HEK293 (cell line): ENCODE measurements at regions not wholly inside any gene's neighbourhood (a gene's known extent, or its start where the extent isn't known, plus 50 kb on each side); places are given as distances from the start of the nearest gene placed in this dataset.

Source experiments
- CTCF ChIA-PET: fragments of 350-600 bp; formaldehyde crosslinking; extraction: SDS; loops from one replicate; lab custom pipeline; 2021; ENCODE audit warnings: antibody characterized with exemption; lab: Yijun Ruan, JAX
- POLR2A ChIA-PET: fragments of 300-600 bp; formaldehyde crosslinking; extraction: SDS; loops from one replicate; lab custom pipeline; 2020; ENCODE audit warnings: antibody characterized with exemption, inconsistent platforms; lab: Yijun Ruan, JAX
- H3K27ac ChIP-seq: fragments of 200-500 bp; sonication (Bioruptor generic); 2 replicates; pipeline ENCODE4 v1.5.1; 2014; ENCODE audit warnings: low read depth, low read length, control low read depth, inconsistent platforms; ENCODE audit errors: extremely low read depth
- H3K36me3 ChIP-seq, 2 experiments: fragments of 200-500 bp in 1 of 2; sonication (Bioruptor generic) in 1 of 2; 1 replicate in 1 of 2; 2 replicates in 1 of 2; pipeline ENCODE4 v1.5.1; 2014 to 2017; ENCODE audit warnings: inconsistent platforms in 2 of 2, low read length in 2 of 2; ENCODE audit not compliant: control insufficient read depth in 2 of 2, insufficient read depth in 1 of 2
- H3K4me1 ChIP-seq: fragments of 200-500 bp; sonication (Bioruptor generic); 2 replicates; pipeline ENCODE4 v1.5.1; 2014; ENCODE audit warnings: mild to moderate bottlenecking, low read length, inconsistent platforms; ENCODE audit not compliant: control insufficient read depth, insufficient read depth
- H3K4me3 ChIP-seq: 2 replicates; pipeline ENCODE4 v1.5.1; 2011; ENCODE audit warnings: low read depth, mild to moderate bottlenecking, control low read depth, low read length, moderate library complexity
- H3K9me3 ChIP-seq: fragments of 200-500 bp; sonication (Bioruptor generic); 2 replicates; pipeline ENCODE4 v1.5.1; 2014; ENCODE audit warnings: low read depth, low read length, inconsistent platforms; ENCODE audit not compliant: control insufficient read depth, insufficient read depth
- AEBP2 ChIP-seq: fragments of 450-650 bp; formaldehyde crosslinking; IDR thresholded peaks from 2 replicates; pipeline ENCODE4 v1.5.1; 2016; ENCODE audit warnings: missing biosample characterization, missing genetic modification characterization, borderline replicate concordance
- FEZF1 ChIP-seq: fragments of 450-650 bp; formaldehyde crosslinking; IDR thresholded peaks from 2 replicates; pipeline ENCODE4 v1.5.1; 2016; ENCODE audit warnings: missing biosample characterization, missing genetic modification characterization
- GLI2 ChIP-seq: fragments of 450-650 bp; formaldehyde crosslinking; IDR thresholded peaks from 2 replicates; pipeline ENCODE4; 2017; ENCODE audit warnings: missing biosample characterization, missing genetic modification characterization, low read depth, borderline replicate concordance
- GLIS1 ChIP-seq: fragments of 450-650 bp; formaldehyde crosslinking; IDR thresholded peaks from 2 replicates; pipeline ENCODE4 v1.5.1; 2016; ENCODE audit warnings: missing biosample characterization, missing genetic modification characterization
- IKZF3 ChIP-seq: fragments of 450-650 bp; IDR thresholded peaks from 2 replicates; pipeline ENCODE4 v1.5.0; 2018; ENCODE audit warnings: missing biosample characterization, mild to moderate bottlenecking, missing genetic modification characterization, moderate library complexity
- KLF7 ChIP-seq: fragments of 450-650 bp; formaldehyde crosslinking; IDR thresholded peaks from 2 replicates; pipeline ENCODE4 v1.5.1; 2016; ENCODE audit warnings: missing biosample characterization, missing genetic modification characterization, borderline replicate concordance
- OSR2 ChIP-seq: fragments of 450-650 bp; formaldehyde crosslinking; IDR thresholded peaks from 2 replicates; pipeline ENCODE4 v1.5.1; 2016; ENCODE audit warnings: missing biosample characterization, missing genetic modification characterization
- OVOL3 ChIP-seq: fragments of 450-650 bp; formaldehyde crosslinking; IDR thresholded peaks from 2 replicates; pipeline ENCODE4 v1.5.1; 2016; ENCODE audit warnings: missing biosample characterization, missing genetic modification characterization
- PRDM10 ChIP-seq: fragments of 450-650 bp; formaldehyde crosslinking; IDR thresholded peaks from 2 replicates; pipeline ENCODE4 v1.5.1; 2016; ENCODE audit warnings: missing biosample characterization, missing genetic modification characterization
- PRDM6 ChIP-seq: fragments of 450-650 bp; formaldehyde crosslinking; IDR thresholded peaks from 2 replicates; pipeline ENCODE4 v1.5.1; 2017; ENCODE audit warnings: missing biosample characterization, missing genetic modification characterization
- SALL2 ChIP-seq: fragments of 450-650 bp; formaldehyde crosslinking; IDR thresholded peaks from 2 replicates; pipeline ENCODE4 v1.5.0; 2017; ENCODE audit warnings: missing biosample characterization, mild to moderate bottlenecking, missing genetic modification characterization, borderline replicate concordance
- SP2 ChIP-seq: fragments of 450-650 bp; formaldehyde crosslinking; IDR thresholded peaks from 2 replicates; pipeline ENCODE4 v1.5.1; 2016; ENCODE audit warnings: missing biosample characterization, missing genetic modification characterization
- SP7 ChIP-seq: fragments of 450-650 bp; formaldehyde crosslinking; IDR thresholded peaks from 2 replicates; pipeline ENCODE4 v1.5.1; 2016; ENCODE audit warnings: missing biosample characterization, missing genetic modification characterization
- WT1 ChIP-seq: fragments of 450-650 bp; formaldehyde crosslinking; IDR thresholded peaks from 2 replicates; pipeline ENCODE4 v1.5.1; 2016; ENCODE audit warnings: missing biosample characterization, missing genetic modification characterization
- ZBTB20 ChIP-seq: fragments of 450-650 bp; formaldehyde crosslinking; IDR thresholded peaks from 2 replicates; pipeline ENCODE4 v1.5.1; 2016; ENCODE audit warnings: missing biosample characterization, missing genetic modification characterization
- ZBTB44 ChIP-seq: fragments of 450-650 bp; IDR thresholded peaks from 2 replicates; pipeline ENCODE4 v1.5.1; 2018; ENCODE audit warnings: missing biosample characterization, mild to moderate bottlenecking, missing genetic modification characterization
- ZBTB6 ChIP-seq: fragments of 450-650 bp; formaldehyde crosslinking; IDR thresholded peaks from 2 replicates; pipeline ENCODE4 v1.5.1; 2017; ENCODE audit warnings: missing biosample characterization, missing genetic modification characterization
- ZBTB8A ChIP-seq: fragments of 450-650 bp; formaldehyde crosslinking; IDR thresholded peaks from 2 replicates; pipeline ENCODE4 v1.5.1; 2016; ENCODE audit warnings: missing biosample characterization, missing genetic modification characterization
- ZFHX2 ChIP-seq: fragments of 450-650 bp; formaldehyde crosslinking; conservative IDR thresholded peaks from 2 replicates; pipeline ENCODE4 v1.5.1; 2016; ENCODE audit warnings: missing biosample characterization, missing genetic modification characterization
- ZFP41 ChIP-seq: fragments of 450-650 bp; formaldehyde crosslinking; IDR thresholded peaks from 2 replicates; pipeline ENCODE4 v1.5.1; 2016; ENCODE audit warnings: missing biosample characterization, missing genetic modification characterization, borderline replicate concordance
- ZIC2 ChIP-seq: fragments of 450-650 bp; formaldehyde crosslinking; IDR thresholded peaks from 2 replicates; pipeline ENCODE4 v1.5.1; 2016; ENCODE audit warnings: missing biosample characterization, missing genetic modification characterization
- ZNF114 ChIP-seq: fragments of 450-650 bp; formaldehyde crosslinking; IDR thresholded peaks from 2 replicates; pipeline ENCODE4 v1.5.0; 2017; ENCODE audit warnings: missing biosample characterization, missing genetic modification characterization
- ZNF146 ChIP-seq: fragments of 450-650 bp; formaldehyde crosslinking; IDR thresholded peaks from 2 replicates; pipeline ENCODE4 v1.5.1; 2016; ENCODE audit warnings: missing biosample characterization, missing genetic modification characterization
- ZNF324 ChIP-seq: fragments of 450-650 bp; formaldehyde crosslinking; IDR thresholded peaks from 2 replicates; pipeline ENCODE4 v1.5.1; 2016; ENCODE audit warnings: missing biosample characterization, missing genetic modification characterization
- ZNF473 ChIP-seq: fragments of 450-650 bp; formaldehyde crosslinking; IDR thresholded peaks from 2 replicates; pipeline ENCODE4 v1.5.1; 2017; ENCODE audit warnings: missing biosample characterization, missing genetic modification characterization
- ZNF544 ChIP-seq: fragments of 450-650 bp; formaldehyde crosslinking; IDR thresholded peaks from 2 replicates; pipeline ENCODE4 v1.5.0; 2017; ENCODE audit warnings: missing biosample characterization, missing genetic modification characterization
- ZNF660 ChIP-seq: fragments of 450-650 bp; IDR thresholded peaks from 2 replicates; pipeline ENCODE4 v1.5.1; 2018; ENCODE audit warnings: missing biosample characterization, mild to moderate bottlenecking, missing genetic modification characterization
- ZNF701 ChIP-seq: fragments of 450-650 bp; formaldehyde crosslinking; IDR thresholded peaks from 2 replicates; pipeline ENCODE4 v1.5.1; 2016; ENCODE audit warnings: missing biosample characterization, missing genetic modification characterization
- ZNF707 ChIP-seq: fragments of 450-650 bp; formaldehyde crosslinking; IDR thresholded peaks from 2 replicates; pipeline ENCODE4 v1.5.1; 2016; ENCODE audit warnings: missing biosample characterization, missing genetic modification characterization
- ZSCAN30 ChIP-seq: fragments of 450-650 bp; IDR thresholded peaks from 2 replicates; pipeline ENCODE4 v1.5.1; 2018; ENCODE audit warnings: missing biosample characterization, mild to moderate bottlenecking, missing genetic modification characterization, moderate library complexity

- no peaks in the 10 kb centered on the region for H3K36me3 ChIP-seq
- no peaks in the 10 kb centered on the region for H3K9me3 ChIP-seq
- CTCF ChIA-PET: interaction anchor here (0.7 to 2.4 kb wide), 15 partner anchors 8 to 1100 kb away, joined by 3 to 9 read pairs (median 3); no protein-coding TSS in a partner anchor
- H3K27ac ChIP-seq: no peak overlapping the region
- POLR2A ChIA-PET: interaction anchor here (0.7 kb wide), 1 partner anchor 278 kb away, joined by 4 read pairs; no protein-coding TSS in a partner anchor
- no peak overlapping the region for H3K4me3 ChIP-seq
- H3K4me1 ChIP-seq: peaks cover 12% of the 10 kb centered on the region
- TF ChIP-seq AEBP2 (no peak), WT1 (tag by site-specific recombination) (peak; percentile 81), ZNF114 (no peak), ZBTB8A (tag by site-specific recombination) (0 out of 2 replicates have a peak, but pooled peaks have one; percentile 31), ZBTB44 (tag by site-specific recombination) (0 out of 2 replicates have a peak, but pooled peaks have one; percentile 27), PRDM10 (tag by site-specific recombination) (peak; percentile 43), KLF7 (0 out of 2 replicates have a peak, but pooled peaks have one; percentile 29), SP7 (peak; percentile 91), ZNF701 (no peak), ZBTB6 (tag by site-specific recombination) (no peak), OSR2 (tag by site-specific recombination) (peak; percentile 32; the same call in 1 of the 2 replicates), GLI2 (tag by site-specific recombination) (0 out of 2 replicates have a peak, but pooled peaks have one; percentile 24), ZSCAN30 (peak; percentile 45; the same call in 1 of the 2 replicates), ZIC2 (peak; percentile 84), ZNF707 (no peak), GLIS1 (tag by site-specific recombination) (peak; percentile 33; the same call in 1 of the 2 replicates), ZNF146 (no peak), PRDM6 (peak; percentile 87), ZBTB20 (tag by site-specific recombination) (peak; percentile 21; the same call in 1 of the 2 replicates), ZNF324 (tag by site-specific recombination) (no peak), ZFP41 (tag by site-specific recombination) (no peak), ZFHX2 (tag by site-specific recombination) (no peak), IKZF3 (tag by site-specific recombination) (peak; percentile 63), ZNF473 (no peak), FEZF1 (peak; percentile 57; the same call in 1 of the 2 replicates), ZNF544 (tag by site-specific recombination) (no peak), OVOL3 (tag by site-specific recombination) (no peak), ZNF660 (tag by site-specific recombination) (peak; percentile 46; the same call in 1 of the 2 replicates), SALL2 (tag by site-specific recombination) (no peak), SP2 (tag by site-specific recombination) (no peak)
Observed at GRCh38 chr5:128673970-128674369, 135.9 kb upstream of the FBN2 start.
